M059J (cell line): ENCODE measurements at regions not wholly inside any gene's neighbourhood (a gene's known extent, or its start where the extent isn't known, plus 50 kb on each side); places are given as distances from the start of the nearest gene placed in this dataset.
A peak's percentile ranks its signal among the peaks of the same experiment; 100 is the strongest.

ENCODE experiments used
- DNase-seq: peaks from one replicate; pipeline ENCODE4 v3.0.0-alpha.2; 2012; ENCODE audit warnings: low read depth

DNA sequence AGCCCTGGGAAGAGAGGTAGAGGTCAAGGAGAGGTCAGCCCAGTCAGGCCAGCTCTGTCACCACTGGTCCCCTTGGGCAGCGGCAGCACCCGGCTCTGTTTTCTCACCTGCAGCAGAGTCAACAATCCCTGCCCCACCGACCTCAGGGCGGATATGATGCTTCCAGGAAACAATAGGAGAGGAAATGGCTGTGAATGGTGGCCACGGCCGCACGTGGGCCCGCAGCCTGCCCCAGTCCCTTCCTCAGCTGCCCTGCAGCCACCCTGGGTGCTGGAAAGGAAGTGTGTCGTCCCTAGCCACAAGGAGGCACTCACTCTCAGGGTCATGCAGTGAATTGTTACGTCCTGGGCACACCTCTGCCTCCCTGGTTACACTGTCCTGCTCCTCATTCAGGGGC is 92.5 kb upstream of the ENPP6 start:
- no peak for DNase-seq

DNA sequence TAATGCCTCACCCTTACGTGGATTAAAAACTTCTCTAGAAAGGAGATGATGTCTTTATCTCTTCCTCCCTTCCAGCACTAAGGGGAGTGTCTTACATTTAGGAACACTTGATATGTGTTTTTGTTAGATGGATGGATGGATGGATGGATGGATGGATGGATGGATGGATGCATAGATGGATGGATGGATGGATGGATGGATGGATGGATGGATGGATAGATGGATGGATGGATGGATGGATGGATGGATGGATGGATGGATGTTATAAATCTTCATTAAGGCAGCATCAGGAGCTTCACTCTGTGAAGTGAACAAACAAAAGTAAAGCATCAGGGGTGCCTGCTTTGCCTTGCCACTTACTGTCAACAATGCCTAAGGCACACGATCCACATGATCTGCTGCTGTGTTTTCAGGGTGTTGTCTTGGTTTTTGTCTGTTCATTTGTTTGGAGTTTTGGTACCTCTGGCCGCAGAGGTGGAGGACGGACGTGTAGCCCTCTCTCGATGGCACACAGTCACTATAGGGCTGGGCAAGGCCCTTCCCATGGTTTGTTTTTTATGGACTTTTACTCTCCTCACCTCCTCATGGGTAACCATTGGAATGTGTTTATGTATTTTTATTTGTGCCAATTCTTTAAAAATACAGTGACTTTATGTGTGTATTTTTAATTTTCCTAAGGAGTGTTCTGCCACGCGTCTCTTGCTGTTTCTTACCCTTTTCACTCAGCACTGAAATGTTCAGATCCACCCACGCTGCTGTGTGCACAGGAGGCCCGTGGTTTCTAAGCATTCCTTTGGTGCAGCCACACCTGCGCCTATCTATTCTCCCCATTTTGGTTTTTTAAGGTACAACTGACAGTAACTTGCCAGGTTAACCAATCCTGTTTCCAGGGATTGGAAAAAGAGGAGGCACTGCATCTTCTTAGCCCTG is 91.8 kb upstream of the ENPP6 start:
- DNase-seq: no peak

DNA sequence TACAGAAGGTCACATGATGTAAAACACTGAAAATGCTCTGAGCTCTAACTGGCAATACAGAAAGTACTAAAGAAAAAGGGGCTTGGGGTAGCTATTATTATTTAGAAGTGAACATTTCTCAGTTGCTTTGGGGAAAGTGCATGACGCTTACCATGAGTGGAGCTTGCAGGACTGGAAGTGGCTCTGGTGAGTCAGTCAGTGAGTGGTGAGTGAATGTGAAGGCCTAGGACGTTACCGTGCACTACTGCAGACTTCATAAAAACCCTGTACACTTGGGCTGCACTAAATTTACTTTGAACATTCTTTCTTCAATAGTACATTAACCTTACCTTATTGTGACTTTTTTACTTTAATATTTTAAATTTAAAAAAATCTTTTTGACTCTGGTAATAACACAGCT is 89.3 kb upstream of the ENPP6 start:
- DNase-seq: peak; percentile 44

DNA sequence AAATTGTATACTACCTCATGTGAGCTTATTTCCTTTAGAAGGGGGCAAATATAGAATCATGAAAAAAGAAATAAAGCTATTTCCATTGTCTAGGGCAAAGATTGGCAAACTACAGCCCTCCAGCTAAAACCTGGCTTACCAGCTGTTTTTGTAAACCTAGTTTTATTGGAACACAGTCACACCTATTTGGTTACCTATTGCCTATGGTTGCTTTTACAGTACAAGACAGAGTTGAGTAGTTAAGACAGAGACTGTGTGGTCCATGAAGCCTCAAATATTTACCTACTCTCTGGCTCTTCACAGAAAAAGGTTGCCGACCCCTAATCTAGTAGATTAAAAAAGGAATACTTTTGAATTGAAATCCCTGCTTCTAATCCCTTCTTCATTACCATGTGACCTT is 88.8 kb upstream of the ENPP6 start:
- DNase-seq: no peak

DNA sequence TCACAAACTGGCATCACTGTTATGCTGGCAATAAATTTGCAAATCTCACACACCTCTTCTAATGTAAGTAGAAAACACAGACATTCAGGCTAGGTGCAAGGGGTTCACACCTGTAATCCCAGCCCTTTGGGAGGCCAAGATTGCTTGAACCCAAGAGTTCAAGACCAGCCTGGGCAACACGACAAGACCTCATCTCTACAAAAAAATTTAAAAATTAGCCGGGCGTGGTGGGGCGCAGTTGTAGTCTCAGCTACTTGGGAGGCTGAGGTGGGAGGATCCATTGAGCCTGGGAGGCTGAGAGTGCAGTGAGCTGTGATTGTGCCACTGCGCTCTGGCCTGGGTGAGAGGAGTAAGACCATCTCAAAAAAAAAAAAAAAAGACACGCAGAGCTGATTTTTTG is 83.1 kb upstream of the ENPP6 start:
- no peak for DNase-seq

DNA sequence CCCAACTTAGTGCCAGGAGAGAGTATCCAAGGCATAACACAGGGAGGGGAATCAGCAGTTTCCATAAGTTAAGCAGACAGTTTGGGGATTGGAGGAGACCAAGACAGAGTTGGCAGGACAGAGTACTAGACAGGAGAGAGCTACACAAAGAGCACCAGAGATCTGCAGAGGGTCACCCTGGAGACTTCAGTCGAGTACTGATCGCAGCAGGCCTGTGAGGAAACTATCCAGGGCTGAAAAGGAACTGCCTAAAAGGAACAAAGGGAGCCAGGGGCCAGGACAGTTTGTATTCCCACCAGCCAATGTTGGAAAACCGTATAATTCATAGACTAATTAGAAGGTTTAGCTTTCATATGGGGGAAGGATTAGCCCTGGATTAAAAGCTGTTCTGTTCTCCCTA is 80.6 kb upstream of the ENPP6 start:
- no peak for DNase-seq

DNA sequence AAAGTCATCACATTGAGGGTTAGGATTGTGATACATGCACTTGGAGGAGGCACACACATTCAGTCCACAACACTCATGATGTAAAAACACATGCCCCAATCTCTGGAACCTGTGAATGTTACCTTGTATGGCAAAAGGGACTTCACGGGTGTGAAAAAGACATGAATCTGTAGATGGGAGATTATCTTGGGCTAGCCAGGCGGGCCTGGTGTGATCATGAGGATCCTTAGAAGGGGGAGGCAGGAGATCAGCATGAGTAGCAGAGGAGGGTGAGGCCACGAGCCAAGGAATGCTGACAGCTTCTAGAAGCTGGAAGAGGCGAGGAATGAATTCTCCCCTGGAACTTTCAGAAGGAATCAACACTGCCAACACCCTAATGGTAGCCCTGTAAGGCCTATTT is 77.5 kb upstream of the ENPP6 start:
- DNase-seq: no peak

DNA sequence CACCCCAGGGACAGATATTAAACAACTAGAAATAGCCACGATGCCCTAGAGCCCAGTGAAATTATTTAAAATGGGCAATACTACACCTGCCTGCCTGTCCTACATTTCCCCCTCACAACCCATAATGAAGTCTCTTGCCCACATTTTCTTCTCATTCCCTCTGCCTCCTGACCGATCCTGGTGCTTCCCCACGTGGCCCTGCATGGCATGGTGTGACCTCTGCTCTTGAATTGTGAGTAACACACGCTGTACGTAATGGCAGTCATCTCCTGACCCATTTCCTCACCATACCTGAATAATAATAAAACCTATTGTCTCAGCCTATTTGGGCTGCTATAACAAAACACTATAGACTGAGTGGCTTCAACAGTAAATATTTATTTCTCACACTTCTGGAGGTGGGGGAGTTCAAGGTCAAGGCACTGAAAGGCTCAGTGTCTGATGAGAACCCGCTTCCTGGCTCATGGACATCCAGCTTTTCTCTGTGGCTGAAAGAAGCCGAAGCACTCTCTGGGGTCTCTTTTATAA is 77.0 kb upstream of the ENPP6 start:
- DNase-seq: no peak

DNA sequence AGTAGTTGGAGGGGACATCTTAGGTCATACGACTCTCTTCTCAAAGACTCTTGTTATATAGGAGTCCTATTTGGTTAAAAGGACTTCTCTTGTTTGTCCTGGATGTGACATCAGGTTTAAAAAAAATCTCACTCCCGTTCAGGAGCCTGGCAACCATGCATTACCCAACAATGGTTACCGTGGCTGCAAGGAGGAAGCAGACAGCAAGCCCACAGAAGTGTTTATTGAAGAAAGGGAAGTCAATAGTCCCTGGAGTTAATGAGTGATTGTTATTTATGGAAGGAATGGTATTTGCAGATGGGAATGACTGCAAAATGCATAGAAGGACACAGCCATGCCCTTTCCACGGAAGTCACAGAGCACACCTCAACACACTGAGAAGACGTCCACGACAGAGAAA is 75.9 kb upstream of the ENPP6 start:
- DNase-seq: peak; percentile 14

DNA sequence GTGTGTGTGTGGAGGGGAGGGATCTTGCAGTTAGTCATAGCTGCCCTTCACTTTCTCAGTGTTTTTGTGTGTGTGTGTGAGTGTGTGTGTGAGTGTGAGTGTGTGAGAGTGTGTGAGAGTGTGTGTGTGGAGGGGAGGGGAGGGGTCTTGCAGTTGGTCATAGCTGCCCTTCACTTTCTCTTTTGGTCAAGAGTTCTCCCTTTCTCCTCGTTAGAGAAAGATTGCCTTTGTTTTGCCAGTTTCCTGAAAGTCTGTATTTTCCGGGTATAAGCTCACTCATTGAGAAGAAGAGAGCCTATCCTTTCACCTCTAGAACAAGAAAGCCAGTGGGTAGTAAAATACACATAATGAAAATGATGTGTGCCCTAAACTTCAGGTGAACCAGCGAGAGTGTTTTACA is 75.2 kb upstream of the ENPP6 start:
- DNase-seq: no peak

DNA sequence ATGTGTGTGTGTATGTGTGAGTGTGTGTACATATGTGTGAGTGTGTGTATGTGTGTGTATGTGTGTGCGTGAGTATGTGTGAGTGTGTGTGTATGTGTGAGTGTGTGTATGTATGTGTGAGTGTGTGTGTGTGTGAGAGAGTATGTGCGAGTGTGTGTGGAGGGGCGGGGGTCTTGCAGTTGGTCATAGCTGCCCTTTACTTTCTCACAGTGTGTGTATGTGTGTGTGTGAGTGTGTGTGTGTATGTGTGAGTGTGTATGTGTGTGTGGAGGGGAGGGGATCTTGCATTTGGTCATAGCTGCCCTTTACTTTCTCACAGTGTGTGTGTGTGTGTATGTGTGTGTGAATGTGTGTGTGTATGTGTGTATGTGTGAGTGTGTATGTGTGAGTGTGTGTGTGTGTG is 74.8 kb upstream of the ENPP6 start:
- no peak for DNase-seq

DNA sequence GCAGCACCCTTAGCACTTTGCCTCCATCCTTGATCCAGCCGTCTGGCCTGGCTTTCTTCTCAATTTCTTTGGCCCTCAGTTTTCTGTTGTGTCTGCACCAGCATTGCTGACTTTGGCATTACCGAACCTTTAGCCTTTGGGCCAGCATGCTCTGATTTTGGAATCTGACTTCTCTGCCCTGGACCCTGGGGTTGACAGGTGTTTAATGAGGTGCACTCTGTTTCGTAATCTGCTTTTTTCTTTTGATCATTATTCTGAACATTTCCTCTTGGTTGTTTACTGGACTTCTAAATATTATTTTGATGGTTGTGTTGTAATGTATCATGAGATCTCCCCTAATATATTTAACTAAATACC is 71.5 kb upstream of the ENPP6 start:
- no peak for DNase-seq

DNA sequence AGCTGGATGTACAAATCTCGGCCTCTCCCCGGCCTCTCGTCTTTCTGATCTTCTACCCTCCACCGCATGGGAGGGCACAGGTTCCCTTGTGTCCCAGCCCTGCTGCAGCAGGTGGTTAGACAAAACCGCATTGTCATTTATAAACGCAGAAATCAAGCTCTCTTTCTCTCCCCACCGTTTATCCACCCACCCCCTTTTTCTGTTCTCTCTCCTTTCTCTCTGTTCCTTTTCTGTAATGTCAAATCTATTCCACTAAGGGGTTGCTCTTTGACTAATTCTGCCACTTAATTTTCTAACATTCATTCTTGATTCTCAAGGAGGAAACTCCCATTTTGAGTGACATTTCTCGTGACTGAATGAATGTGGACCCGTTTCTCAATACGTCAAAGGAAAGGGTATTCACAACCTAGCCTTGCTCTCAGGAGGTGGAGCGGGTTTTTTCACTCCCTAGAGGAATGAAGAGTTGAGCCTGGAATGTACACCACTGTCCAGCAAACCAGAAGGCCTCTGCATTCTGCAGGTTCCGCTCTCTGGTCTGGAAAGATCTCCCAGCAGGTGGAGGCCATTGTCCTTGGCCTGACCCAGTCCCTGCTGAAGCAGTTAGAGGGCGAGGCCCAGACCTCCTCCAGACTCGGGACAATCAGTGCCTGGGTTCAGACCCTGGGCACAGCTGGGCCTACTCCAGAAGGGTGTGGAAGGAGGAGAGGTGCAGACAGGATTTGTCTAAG is 70.9 kb upstream of the ENPP6 start:
- no peak for DNase-seq

DNA sequence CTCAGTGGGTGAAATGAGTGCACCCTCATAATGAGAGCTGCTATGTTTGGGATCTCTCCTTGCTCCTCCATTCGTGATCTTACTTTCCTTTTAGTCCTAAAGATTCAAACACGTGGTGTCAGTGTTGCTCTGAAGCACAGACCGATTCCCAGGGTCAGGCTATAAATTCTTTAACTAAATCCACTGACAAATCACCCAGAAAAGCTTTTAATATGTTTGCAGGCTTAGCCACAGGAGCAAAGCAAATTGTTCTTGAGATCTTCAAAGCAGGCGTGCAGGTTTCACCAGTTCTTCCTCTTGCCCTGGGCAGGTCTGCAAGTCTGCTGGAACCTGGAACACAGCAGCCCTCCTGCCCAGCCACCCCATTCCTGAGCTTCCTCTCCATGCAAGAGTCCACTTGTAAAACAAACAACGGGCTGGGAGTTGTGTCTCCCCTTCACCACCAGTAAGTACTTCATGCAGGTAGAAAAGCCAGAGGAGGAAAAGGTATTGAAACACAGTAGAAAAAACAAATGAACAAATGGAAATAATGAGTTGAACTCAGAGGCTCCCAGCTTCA is 70.1 kb upstream of the ENPP6 start:
- DNase-seq: peak; percentile 43

DNA sequence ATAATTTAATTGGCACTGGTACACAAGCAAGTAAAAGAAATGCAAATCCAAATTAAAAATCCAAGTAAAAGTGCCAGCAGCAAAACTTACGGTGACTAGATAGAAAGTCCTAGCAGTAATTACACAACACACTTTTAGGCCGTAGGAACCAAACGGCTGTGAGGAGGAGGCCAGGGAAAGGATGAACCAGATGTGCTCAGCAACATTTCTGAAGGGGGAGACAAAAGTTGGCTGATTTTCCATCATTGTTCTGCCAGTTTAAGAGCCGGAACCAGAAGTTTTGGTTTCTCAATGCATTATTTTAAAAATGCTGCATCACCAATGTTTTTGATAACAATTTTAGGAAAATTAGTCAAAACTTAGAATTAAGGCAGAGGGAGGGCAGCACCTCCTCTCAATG is 68.7 kb upstream of the ENPP6 start:
- no peak for DNase-seq

DNA sequence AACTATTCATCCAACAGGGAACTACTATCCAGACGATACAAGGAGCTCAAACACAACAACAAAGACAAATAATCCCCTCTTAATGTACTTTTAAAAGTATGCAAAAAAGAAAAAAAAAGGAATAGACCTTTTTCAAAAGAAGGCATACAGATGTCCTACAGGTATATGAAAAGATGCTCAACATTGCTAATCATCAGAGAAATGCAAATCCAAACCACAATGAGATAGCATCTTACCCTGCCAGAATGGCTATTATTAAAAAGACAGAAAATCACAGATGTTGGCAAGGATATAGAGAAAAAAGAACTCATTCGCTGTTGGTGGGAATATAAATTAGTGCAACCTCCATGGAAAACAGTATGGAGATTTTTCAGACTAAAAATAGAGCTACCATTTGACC is 67.1 kb upstream of the ENPP6 start:
- no peak for DNase-seq

DNA sequence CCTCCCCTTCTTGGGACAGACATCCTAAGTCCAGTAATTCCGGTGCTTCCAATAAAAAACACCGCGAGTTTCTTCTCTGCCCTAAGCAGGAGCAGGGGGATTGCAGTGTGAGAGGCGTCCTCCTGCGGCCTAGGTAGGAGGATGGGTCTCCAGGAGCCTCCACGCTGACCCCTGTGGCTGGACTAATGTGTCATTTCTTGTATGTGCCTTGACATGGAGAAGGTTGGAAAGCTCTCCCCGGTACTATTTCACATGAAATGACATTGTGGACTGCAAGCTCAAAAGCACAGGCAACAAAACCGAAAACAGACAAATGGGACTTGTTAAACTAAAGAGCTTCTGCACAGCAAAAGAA is 66.6 kb upstream of the ENPP6 start:
- no peak for DNase-seq

DNA sequence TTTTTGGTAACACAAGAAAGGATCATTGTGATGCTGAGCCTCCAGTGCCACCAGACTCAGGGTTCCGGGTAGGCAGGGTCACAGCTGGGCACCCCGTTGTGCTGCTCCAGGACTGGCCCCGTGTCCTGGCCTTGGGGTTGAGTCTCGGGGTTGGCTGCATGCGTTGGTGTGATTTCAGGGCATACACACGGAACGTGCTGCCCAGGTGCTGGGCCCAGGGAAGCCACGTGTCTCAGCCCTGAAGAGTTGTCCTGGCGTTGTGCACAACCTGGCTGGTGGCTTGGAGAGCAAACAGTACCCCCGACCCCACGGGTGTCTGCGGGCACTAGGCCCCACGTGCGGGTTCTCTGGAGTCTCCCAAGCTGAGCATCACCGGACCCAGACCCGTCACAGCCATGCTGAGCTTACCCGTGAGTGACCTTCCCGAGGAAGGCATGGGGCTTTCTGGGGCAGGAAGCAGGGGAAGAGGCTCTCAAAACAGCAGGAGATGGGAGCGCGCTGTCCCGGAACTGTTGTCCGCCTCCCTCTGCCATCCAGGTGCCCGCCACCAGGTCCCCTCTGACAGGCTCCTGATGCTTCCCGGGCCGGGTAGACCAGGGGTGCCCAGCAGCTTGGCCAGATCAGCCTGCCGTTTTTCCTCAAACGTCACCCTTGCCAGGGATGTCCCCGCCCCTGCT is 66.1 kb upstream of the ENPP6 start:
- no peak for DNase-seq

DNA sequence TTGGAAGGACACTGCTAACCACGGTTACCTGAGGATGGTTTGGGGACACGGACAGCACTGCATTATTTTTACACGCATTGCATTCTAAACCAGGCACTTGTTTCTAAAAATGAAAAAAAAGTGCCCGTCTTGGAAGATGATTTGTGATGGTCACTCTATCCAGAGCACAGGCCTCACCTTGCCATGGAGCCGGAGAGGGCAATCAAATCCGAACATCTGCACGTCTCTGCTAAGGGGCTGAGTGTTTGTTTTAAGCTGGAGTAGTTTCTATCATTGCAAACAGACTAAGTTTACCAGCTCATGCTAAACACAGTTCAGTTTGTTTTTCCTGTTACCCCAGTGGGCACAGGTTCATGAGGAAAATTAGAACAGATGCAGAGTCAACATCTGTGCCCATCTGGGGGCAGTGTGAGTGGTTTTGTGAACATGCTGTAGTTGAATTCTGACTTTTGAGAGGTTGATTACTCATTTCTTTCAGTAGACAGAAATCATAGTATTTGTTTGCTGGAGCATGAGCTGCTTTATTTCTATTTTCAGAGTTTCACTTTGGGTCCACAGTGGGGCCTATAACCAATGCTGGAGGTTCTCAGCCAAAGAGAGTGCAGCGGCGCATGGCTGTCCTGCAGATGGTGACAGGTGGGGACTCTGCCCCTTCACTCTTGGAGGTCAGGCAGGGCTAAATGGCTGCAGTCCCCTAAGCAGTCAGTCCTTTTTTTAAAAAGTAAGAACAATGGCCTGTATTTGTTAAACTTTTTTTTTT is 65.4 kb upstream of the ENPP6 start:
- no peak for DNase-seq

DNA sequence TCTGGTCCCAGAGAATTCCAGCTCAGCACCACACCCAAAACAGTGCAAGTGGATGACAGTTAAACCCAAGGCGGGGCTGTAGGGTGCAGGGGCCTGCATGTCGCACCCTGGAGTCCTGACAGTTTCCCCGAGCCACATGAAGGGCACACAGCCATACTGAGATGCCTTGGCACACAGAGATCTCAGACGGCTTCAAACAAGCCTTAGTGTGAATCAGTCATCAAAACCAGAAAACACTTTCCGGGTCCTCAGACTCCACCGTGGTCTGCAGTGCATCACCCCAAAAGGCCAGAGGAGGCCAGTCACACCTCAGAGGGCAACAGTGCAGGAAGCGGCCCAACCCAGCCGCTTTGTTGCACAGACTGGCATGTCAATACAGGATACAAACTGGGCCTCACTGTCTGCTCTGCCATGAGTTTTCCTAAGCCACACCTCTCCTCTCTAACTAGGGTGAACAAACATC is 64.6 kb upstream of the ENPP6 start:
- DNase-seq: no peak
